SIG-M5 treated with dmso at 0.1 percent for 504 hours (cell line): ENCODE measurements at regions not wholly inside any gene's neighbourhood (a gene's known extent, or its start where the extent isn't known, plus 50 kb on each side); places are given as distances from the start of the nearest gene placed in this dataset.
"Not testable (repeated sequence)": the region's sequence is repeated elsewhere in the genome, so short reads cannot be mapped to it uniquely, and the experiment has no call there.

Source experiments
- DNase-seq: peaks from one replicate; lab custom pipeline; 2025; ENCODE audit not compliant: unreplicated experiment; lab: John Stamatoyannopoulos, UW

- no peak for DNase-seq
These were observed 173.5 kb downstream of the LMBRD1 start for GRCh38 chr6:69623357-69623756.

- no peak for DNase-seq
These were observed 173.9 kb downstream of the LMBRD1 start for GRCh38 chr6:69622924-69623323.

DNA sequence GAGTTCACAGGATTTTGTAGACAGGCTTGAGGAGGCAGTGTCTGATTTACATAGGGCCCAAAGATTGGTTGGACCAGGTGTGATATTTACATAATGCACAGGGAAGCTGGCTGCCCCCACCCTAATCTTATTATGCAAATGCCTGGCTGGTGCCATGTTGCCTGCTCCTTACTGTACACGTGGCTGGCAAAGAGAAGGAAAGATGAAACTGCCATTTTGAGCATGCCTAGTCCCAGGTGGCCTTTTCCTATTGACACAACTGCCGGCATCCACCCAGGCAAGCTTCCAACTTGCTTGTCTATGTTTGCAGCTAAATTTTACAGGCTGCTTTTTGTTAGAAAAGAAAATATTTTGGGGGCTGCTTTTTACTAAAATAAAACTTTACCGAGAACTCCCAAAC is 174.6 kb downstream of the LMBRD1 start:
- DNase-seq = no peak

- DNase-seq = no peak
These were observed 179.6 kb downstream of the LMBRD1 start for GRCh38 chr6:69617163-69617562.

GRCh38 chr6:69609836-69610472 is 186.9 kb downstream of the LMBRD1 start:
- no peak for DNase-seq

DNA sequence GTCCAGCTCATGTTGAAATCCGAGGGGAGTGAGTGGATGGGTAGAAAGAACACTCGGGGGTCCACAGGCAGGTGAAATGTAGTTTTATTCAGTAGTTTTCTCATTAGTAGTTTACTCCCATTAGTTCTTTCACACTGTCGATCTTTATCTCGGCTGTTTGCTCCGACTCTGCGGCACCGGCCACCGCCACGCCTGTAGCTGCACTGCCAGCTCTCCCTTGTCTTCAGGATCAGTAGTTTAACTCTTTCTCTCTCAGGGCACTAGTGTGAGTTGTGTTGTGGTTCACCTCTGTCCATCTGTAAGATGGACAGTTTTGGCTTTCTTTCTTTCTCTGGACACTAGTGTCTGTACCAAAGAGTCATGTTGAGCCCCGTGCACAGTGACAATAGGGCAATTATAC is 195.7 kb downstream of the LMBRD1 start:
- DNase-seq = no peak

GRCh38 chr6:69594405-69594804 is 202.4 kb downstream of the LMBRD1 start:
- no peak for DNase-seq

DNA sequence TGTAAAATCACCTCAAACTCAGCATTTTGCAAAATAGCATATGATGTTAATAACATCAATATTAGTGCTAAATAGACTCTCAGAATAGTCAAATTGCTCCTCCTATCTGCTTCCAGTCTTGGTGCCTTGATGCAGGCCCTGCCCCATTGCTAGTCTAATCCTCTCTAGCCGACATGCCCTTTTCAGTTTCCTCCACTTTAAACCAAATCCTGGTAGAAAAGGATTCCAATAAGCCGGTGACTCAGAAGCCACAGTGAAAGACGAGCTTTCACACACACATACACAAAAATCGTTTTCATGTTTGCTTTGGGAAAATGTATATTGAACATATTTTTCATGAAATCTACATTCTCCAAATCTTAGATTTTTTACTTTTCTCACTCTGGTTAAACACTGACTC is 203.1 kb downstream of the LMBRD1 start:
- DNase-seq = no peak

- DNase-seq = no peak
These were observed 207.2 kb downstream of the LMBRD1 start for GRCh38 chr6:69589626-69590025.

DNA sequence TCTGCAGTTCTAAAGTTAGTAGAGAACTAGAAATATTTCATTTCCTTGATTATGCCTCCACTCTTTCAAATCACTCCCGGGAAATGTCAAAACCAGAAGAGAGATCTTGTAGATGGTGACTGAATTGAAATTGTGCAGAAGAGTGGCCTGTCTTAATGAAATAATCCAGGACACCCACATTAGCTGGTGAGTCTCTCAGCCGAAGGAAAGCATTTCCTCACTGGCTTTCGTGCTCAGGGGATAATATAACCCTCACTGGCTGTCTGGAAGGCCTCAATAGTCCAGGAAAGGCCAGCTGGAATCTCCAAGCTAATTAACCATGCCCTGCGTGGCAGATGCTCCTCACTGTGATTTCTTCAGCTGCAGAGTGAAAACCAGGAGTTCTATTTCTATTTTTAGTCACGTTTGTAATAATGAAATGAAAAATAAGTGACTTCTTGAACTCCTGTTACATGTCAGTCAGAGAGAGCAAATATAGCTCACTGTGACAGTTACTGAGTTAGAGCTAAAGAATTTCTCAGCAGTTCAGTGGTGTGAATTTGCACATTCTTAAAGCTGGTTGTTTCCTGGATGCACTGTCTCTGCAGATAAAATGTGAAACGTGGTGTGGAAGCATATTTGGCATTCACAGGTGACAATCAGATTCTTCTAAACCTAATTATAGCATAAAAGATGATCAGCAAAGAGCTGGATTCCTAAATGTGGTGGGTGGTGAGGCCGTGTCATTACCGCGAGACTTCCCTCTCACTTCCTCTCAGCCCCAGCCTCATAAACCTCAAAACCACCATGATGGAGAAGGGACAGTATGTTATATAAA is 211.7 kb downstream of the LMBRD1 start:
- DNase-seq = no peak

DNA sequence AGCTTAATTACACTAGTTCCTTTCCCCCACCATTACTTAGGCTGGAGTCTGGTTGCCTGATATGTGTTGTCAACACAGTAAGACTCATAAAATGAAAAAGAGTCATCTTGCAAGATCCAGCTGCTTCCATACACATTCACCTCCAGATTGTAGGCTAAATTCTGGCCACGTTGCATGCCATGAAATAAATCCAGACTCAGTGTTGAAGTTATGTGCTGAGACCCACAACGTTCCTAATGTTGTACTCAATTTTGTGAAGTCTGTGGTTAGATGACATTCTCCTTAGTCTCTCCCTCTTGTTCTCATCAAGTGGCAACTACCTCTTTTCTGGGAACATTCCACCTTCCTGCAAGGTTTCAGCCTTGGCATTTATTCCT is 212.3 kb downstream of the LMBRD1 start:
- DNase-seq = no peak

DNA sequence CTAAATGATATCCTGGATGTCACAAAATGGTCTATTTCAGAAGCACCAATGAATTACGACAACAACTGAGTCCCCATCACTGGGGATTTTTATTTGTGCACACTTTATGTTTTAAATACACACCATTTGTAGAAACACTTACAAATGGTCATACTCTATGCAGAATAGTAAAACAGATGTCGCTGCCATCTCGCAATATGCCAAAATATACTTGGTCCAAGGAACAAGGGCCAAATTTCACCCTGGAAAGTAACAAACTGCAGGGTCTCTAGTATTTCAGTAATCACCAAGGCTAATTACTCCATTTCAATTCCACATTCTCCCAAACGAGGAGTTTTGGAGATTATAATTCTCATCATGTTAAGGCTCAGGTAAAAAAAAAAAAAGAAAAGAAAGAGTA is 215.2 kb downstream of the LMBRD1 start:
- DNase-seq = no peak

DNA sequence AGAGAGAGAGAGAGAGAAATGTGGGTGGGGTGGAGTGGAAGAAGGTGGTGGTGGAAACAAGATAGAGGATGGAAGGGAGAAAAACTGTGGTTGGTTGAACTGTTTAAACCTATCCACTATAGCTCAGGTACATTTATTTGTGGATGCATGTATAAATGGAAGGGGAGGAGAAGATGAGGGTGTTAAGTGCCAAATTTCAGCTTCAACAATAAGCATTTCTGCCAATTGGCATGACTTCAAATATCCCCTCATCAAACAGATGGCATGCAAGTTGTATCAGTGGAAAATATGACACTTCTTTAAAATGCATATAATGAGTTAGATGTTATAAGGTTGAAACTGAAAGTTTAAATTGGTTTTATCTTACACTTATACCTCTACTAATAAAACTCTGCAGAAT is 216.1 kb downstream of the LMBRD1 start:
- no peak for DNase-seq

GRCh38 chr6:69578361-69578890 is 218.4 kb downstream of the LMBRD1 start:
- DNase-seq = no peak

GRCh38 chr6:69571234-69571633 is 225.6 kb downstream of the LMBRD1 start:
- DNase-seq = no peak

- no peak for DNase-seq
These were observed 226.7 kb downstream of the LMBRD1 start for GRCh38 chr6:69570106-69570505.

GRCh38 chr6:69560597-69560996 is 236.2 kb downstream of the LMBRD1 start:
- not testable (repeated sequence) for DNase-seq

GRCh38 chr6:69555088-69555638 is 241.6 kb downstream of the LMBRD1 start:
- no peak for DNase-seq

DNA sequence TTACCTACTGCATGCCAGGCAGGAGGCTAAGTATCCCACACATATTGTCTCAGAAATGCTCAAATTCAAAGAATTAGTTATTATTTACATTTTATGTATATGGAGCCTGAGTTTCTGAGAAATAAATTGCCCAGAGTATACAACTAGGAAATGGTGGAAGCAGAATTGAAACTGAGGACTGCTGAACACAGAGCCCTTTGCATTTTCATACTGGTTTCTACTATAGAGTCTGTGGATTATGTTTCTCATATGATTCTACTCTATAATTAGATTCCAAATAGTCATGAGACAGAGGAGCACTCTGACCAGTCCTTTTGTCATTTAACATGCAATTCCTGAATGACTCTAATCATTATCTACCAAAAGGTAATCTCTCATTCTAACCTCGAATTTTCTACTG is 254.3 kb downstream of the LMBRD1 start:
- no peak for DNase-seq

DNA sequence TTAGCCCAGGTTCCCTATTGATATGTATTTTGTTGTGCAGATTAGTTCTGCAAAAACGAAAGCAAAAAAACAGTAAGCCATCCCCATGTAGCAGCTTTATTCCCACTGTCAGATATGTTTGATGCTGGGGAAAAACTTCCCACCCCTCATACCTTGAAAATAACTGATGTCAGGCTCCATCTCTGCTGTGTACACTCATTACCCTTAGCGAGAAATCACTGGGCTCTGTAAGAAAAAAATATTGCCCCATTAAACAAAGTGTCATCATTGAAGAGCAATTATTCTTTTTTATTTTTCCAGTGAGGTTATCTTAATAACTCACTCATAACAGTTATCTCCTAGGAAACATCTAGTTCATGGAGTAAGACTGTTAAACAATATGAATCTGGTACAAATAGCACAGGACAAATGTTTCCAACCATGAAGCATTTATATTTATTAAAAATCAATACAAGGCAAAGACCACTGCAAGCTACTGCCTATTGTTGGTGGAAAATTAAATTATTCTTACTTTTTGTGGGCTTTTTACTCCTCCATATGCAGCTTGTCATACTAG is 268.8 kb downstream of the LMBRD1 start:
- DNase-seq = no peak

GRCh38 chr6:69515480-69515879 is 281.3 kb downstream of the LMBRD1 start:
- not testable (repeated sequence) for DNase-seq

- DNase-seq = no peak
These were observed 302.2 kb downstream of the LMBRD1 start for GRCh38 chr6:69494595-69494994.
